ENCODE measurements at regions not wholly inside any gene's neighbourhood (a gene's known extent, or its start where the extent isn't known, plus 50 kb on each side); places are given as distances from the start of the nearest gene placed in this dataset.

DNA sequence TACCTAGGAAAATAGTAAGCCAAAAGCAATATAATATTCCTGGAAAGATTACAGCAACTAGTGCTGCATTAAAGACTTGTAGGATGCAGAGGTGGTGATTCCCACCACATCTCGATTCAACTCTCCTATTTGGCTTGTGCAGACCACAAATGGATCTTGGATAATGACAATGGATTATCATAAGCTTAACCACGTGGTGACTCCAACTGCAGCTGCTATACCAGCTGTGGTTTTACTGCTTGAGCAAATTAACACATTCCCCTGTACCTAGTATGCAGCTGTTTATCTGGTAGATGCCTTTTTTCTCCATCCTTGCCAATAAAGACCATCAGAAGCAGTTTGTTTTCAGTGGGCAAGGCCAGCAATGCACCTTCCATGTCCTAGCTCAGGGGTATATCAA is 542.7 kb upstream of the ADGRL4 start:
- TF ChIP-seq, protein P1, sequence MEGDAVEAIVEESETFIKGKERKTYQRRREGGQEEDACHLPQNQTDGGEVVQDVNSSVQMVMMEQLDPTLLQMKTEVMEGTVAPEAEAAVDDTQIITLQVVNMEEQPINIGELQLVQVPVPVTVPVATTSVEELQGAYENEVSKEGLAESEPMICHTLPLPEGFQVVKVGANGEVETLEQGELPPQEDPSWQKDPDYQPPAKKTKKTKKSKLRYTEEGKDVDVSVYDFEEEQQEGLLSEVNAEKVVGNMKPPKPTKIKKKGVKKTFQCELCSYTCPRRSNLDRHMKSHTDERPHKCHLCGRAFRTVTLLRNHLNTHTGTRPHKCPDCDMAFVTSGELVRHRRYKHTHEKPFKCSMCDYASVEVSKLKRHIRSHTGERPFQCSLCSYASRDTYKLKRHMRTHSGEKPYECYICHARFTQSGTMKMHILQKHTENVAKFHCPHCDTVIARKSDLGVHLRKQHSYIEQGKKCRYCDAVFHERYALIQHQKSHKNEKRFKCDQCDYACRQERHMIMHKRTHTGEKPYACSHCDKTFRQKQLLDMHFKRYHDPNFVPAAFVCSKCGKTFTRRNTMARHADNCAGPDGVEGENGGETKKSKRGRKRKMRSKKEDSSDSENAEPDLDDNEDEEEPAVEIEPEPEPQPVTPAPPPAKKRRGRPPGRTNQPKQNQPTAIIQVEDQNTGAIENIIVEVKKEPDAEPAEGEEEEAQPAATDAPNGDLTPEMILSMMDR (IDR thresholded peaks at IDR 0.05 in 4 of 5, conservative IDR thresholded peaks at IDR 0.05 in 1 of 5): no peak
- TF ChIP-seq POLR2A (IDR thresholded peaks at IDR 0.05): no peak
